ENCODE measurements at regions not wholly inside any gene's neighbourhood (a gene's known extent, or its start where the extent isn't known, plus 50 kb on each side); places are given as distances from the start of the nearest gene placed in this dataset.

DNA sequence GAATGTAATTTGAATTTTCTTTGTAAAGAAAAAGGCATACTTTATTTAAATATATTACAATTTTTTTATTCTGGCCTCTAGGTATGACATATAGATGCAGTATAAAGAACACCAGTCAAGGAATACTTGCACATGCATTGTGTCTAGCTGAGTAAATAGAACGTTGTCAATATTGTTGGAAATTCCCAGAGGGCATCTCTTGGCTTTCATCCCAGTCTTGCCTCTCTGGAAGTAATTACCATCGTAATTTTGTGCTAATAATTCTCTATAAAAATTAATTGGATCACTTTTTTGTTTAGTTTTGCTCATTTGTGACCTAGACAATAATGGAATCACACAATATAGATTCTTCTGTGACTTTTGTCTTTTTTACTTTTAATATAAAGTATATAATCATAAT is 1052.3 kb upstream of the CELF2 start:
- TF ChIP-seq POLR2A (IDR thresholded peaks at IDR 0.05; ENCODE audit: low read depth, low read length): no peak
- TF ChIP-seq TAF1 (IDR thresholded peaks at IDR 0.05; ENCODE audit: borderline replicate concordance, low read depth, low read length): no peak
- TF ChIP-seq POLR2AphosphoS5 (IDR thresholded peaks at IDR 0.05; ENCODE audit: low read depth, low read length): no peak
- FAIRE-seq (no peak), DNase-seq (ENCODE audit: insufficient read length) (no peak)

DNA sequence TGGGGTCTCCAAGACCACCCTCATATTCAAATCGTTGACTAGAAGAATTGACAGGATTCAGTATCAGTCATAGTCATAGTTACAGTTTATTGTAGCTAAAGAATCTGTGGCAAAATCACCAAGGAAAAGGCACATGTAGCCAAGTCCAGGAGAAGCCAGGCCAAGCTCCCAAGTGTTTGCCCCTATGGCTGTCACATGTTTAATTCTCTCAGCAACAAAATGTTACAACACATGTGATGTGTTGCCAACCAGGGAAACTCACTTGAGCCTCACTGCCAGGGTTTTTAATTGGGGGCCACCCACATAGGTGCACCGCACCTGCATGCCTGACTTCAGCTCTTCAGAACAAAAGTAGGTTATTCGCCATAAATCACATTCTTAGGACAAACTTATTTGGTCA is 1030.9 kb upstream of the CELF2 start:
- TF ChIP-seq POLR2A (IDR thresholded peaks at IDR 0.05; ENCODE audit: low read depth, low read length): no peak
- no peak for TF ChIP-seq TAF1 (IDR thresholded peaks at IDR 0.05; ENCODE audit: borderline replicate concordance, low read depth, low read length)
- TF ChIP-seq POLR2AphosphoS5 (IDR thresholded peaks at IDR 0.05; ENCODE audit: low read depth, low read length): no peak
- DNase-seq (ENCODE audit: insufficient read length): no peak
- FAIRE-seq: no peak

DNA sequence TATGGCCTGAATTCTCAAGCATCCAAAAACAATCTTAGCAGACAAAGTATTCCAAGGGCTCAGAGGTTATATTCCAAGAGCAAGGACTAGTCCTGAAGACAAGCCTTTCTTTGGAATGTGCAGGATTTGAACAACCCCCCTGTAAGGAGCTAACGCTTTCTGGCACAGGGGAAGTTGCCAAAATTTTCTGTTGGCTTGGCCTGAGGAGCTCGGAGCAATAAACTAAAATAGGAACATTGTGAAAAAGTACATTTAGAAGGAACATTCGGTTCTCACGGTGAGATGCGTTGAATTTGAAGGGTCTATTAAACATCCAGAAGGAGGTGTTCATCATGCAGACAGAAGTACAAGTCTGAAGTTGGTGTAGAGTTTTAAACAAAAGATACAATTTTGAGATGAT is 1030.5 kb upstream of the CELF2 start:
- no peak for DNase-seq (ENCODE audit: insufficient read length)
- no peak for FAIRE-seq
- TF ChIP-seq POLR2A (IDR thresholded peaks at IDR 0.05; ENCODE audit: low read depth, low read length): no peak
- no peak for TF ChIP-seq TAF1 (IDR thresholded peaks at IDR 0.05; ENCODE audit: borderline replicate concordance, low read depth, low read length)
- no peak for TF ChIP-seq POLR2AphosphoS5 (IDR thresholded peaks at IDR 0.05; ENCODE audit: low read depth, low read length)

DNA sequence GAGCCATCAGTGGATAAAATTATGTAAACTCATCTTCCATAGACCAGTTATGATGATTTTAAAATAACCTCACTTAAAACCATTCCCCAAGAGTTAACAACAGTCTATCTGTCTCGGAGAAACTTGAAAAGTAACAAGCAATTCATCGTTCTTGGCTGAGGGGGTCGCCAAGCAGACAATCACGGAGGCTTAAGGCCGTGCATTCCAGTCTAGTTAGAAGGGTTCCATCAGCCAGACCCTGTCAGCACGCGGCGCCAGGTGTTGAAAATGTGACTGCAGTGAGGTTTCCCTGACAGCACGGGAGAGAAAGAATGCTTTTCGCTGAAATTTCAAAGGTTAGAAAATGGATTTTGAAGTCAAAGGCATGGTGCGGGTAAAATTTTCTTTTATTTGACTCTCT is 1025.0 kb upstream of the CELF2 start:
- DNase-seq (ENCODE audit: insufficient read length): no peak

DNA sequence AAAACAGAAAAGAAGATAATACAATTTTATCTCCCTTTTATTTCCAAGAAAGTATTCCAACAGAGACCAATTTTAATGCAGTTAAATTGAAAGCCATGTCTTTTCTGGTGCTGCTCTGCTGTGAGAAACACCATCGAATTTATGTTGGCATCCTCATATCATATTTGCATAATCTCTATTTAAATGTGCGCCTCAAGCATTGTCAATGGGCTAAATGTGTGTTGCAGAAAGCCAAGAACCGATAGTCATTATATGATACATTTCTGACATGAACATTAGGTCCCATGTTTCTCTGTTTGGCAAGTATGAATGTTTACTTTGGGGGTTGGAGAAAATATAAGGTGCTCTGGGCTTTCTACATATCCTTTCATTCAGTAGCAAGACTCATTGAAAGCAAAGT is 1023.5 kb upstream of the CELF2 start:
- FAIRE-seq (no peak), DNase-seq (ENCODE audit: insufficient read length) (no peak)
- TF ChIP-seq TAF1 (IDR thresholded peaks at IDR 0.05; ENCODE audit: borderline replicate concordance, low read depth, low read length) (no peak), POLR2AphosphoS5 (IDR thresholded peaks at IDR 0.05; ENCODE audit: low read depth, low read length) (no peak), POLR2A (IDR thresholded peaks at IDR 0.05; ENCODE audit: low read depth, low read length) (no peak)

More for the DNA sequence above, 1025.0 kb upstream of the CELF2 start:
- no peak for FAIRE-seq
- no peak for TF ChIP-seq POLR2AphosphoS5 (IDR thresholded peaks at IDR 0.05; ENCODE audit: low read depth, low read length)
- no peak for TF ChIP-seq POLR2A (IDR thresholded peaks at IDR 0.05; ENCODE audit: low read depth, low read length)
- no peak for TF ChIP-seq TAF1 (IDR thresholded peaks at IDR 0.05; ENCODE audit: borderline replicate concordance, low read depth, low read length)

DNA sequence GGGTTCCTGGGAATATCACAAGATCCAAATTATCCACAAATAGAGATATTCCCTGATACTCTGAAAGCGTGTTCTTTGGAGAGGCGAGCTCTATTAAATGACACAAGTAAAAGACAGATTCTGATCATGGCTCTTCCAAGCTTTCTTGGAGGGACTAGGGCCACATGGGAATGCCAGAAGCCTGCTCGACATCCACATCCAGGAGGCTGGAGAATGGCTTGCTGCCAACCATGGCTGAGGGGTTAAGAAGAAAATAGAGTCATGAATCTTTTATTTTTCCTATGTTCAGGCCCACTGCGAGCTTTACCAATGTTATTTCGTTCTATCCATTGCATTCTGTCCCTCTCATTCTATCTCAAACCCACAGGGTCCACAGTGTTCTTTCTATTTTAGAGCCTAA is 1018.0 kb upstream of the CELF2 start:
- DNase-seq (ENCODE audit: insufficient read length) (no peak), FAIRE-seq (no peak)
- no peak for TF ChIP-seq POLR2AphosphoS5 (IDR thresholded peaks at IDR 0.05; ENCODE audit: low read depth, low read length)
- no peak for TF ChIP-seq TAF1 (IDR thresholded peaks at IDR 0.05; ENCODE audit: borderline replicate concordance, low read depth, low read length)
- no peak for TF ChIP-seq POLR2A (IDR thresholded peaks at IDR 0.05; ENCODE audit: low read depth, low read length)

DNA sequence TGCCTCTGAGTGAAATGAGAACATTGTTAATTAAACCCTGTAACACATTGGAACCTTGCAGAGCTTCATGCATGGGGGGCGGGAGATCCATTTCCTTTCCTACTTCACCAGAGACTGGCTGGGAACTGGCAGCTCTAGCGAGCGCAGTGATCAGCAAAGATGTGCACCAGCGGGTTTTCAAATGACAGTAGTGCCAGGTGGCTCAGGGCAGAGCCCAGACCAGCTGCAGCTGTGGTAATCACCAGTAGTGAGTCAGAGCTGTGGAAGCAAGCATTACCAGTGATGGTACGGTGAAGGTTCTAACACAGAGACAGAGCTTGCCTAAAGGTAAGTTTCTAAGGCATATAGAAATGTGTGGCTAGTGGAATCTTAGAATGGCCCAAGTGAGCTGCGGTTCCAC is 1009.7 kb upstream of the CELF2 start:
- no peak for FAIRE-seq
- DNase-seq (ENCODE audit: insufficient read length): no peak
- TF ChIP-seq POLR2A (IDR thresholded peaks at IDR 0.05; ENCODE audit: low read depth, low read length): no peak
- TF ChIP-seq POLR2AphosphoS5 (IDR thresholded peaks at IDR 0.05; ENCODE audit: low read depth, low read length): no peak
- no peak for TF ChIP-seq TAF1 (IDR thresholded peaks at IDR 0.05; ENCODE audit: borderline replicate concordance, low read depth, low read length)

DNA sequence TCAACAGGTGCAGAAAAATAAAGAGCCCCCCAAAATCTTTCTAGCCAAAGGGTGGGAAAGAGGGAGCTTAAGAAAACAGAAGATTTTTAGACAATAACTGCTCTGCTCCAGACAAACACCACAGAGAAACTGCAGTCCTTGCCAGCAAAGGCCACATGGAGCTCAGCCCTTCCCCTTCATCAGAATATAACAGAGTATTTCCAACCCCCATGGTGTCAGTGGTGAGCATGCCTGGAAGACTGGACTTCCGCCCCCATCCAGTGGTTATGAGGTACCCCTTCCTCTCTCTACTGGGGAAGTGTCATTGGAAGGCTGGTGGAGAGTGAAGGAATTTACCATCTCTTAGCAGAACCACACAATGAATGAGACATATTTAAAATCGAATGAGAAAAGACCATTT is 1007.3 kb upstream of the CELF2 start:
- no peak for FAIRE-seq
- no peak for TF ChIP-seq TAF1 (IDR thresholded peaks at IDR 0.05; ENCODE audit: borderline replicate concordance, low read depth, low read length)
- no peak for TF ChIP-seq POLR2A (IDR thresholded peaks at IDR 0.05; ENCODE audit: low read depth, low read length)
- no peak for TF ChIP-seq POLR2AphosphoS5 (IDR thresholded peaks at IDR 0.05; ENCODE audit: low read depth, low read length)

DNA sequence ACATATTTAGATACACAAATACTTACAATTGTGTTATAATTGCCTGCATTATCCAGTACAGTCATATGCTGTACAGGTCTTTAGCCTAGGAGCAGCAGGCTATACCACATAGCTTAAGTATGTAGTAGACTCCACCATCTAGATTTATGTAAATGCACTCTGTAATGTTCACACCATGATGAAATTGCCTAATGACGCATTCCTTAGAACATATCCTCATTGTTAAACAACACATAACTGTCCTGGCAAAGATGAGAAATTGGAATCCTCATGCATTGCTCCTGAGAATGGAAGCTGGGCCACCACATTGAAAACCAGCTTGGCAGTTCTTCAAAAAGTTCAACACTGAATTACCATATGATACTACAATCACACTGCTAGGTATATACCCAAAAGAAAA is 1002.8 kb upstream of the CELF2 start:
- DNase-seq (ENCODE audit: insufficient read length) (no peak), FAIRE-seq (no peak)
- no peak for TF ChIP-seq TAF1 (IDR thresholded peaks at IDR 0.05; ENCODE audit: borderline replicate concordance, low read depth, low read length)
- no peak for TF ChIP-seq POLR2A (IDR thresholded peaks at IDR 0.05; ENCODE audit: low read depth, low read length)

More for the DNA sequence above, 1007.3 kb upstream of the CELF2 start:
- DNase-seq (ENCODE audit: insufficient read length): no peak

DNA sequence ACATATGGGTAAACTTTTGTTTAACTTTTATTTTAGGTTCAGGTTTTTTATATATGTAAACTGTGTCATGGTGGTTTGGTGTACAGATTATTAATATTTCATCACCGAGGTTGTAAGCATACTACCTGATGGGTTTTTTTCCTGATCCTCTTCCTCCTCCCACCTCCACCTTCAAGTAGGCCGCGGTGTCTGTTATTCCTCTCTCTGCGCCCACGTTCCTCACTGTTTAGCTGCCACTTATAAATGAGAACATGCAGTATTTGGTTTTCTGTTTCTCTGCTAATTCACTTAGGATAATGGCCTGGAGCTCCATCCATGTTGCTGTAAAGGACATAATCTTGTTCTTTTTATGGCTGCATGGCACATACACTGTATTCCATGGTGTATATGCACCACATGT is 1000.0 kb upstream of the CELF2 start:
- no peak for TF ChIP-seq TAF1 (IDR thresholded peaks at IDR 0.05; ENCODE audit: borderline replicate concordance, low read depth, low read length)
- TF ChIP-seq POLR2A (IDR thresholded peaks at IDR 0.05; ENCODE audit: low read depth, low read length): no peak
- TF ChIP-seq POLR2AphosphoS5 (IDR thresholded peaks at IDR 0.05; ENCODE audit: low read depth, low read length): no peak
- DNase-seq (ENCODE audit: insufficient read length) (no peak), FAIRE-seq (no peak)

DNA sequence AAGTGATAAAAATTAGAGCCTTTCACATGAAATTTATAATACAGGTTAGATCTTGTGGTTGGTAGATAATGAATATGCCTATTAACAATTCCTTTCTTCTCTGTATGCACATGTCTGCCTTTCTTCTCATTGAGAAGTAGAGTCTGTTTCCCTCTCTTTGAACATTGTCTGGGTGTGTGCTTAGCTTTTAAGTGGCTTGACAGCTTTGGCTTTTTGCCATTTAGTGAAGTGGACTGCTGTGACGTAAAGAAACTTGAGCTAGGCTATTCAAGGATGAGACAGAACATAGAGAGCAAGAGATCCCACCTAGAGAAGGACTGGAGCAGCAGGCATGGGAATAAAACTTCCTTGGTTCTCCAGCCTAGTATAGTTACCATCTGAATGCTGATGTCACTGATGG is 996.7 kb upstream of the CELF2 start:
- DNase-seq (ENCODE audit: insufficient read length) (no peak), FAIRE-seq (no peak)
- TF ChIP-seq POLR2A (IDR thresholded peaks at IDR 0.05; ENCODE audit: low read depth, low read length) (no peak), TAF1 (IDR thresholded peaks at IDR 0.05; ENCODE audit: borderline replicate concordance, low read depth, low read length) (no peak), POLR2AphosphoS5 (IDR thresholded peaks at IDR 0.05; ENCODE audit: low read depth, low read length) (no peak)

DNA sequence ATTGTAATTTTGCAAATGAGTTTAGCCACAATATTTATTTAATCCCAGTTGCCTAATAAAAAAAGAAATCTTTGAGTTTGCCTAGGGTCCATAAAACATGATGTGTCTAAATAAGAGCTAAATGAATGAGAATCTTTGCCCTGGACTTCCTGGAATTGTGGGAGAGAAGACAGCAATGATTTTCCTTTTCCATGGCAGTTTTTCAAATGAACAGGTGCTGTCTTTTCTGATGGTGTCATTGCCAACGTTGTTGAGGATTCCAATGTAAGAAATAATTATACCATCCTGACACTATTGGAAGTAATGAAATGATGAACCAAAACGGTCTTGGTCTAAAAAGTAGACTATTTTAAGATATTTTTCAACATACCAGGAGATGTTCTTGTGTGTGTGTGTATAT is 984.7 kb upstream of the CELF2 start:
- FAIRE-seq: no peak
- no peak for TF ChIP-seq TAF1 (IDR thresholded peaks at IDR 0.05; ENCODE audit: borderline replicate concordance, low read depth, low read length)
- TF ChIP-seq POLR2A (IDR thresholded peaks at IDR 0.05; ENCODE audit: low read depth, low read length): no peak
- no peak for TF ChIP-seq POLR2AphosphoS5 (IDR thresholded peaks at IDR 0.05; ENCODE audit: low read depth, low read length)
- no peak for DNase-seq (ENCODE audit: insufficient read length)

DNA sequence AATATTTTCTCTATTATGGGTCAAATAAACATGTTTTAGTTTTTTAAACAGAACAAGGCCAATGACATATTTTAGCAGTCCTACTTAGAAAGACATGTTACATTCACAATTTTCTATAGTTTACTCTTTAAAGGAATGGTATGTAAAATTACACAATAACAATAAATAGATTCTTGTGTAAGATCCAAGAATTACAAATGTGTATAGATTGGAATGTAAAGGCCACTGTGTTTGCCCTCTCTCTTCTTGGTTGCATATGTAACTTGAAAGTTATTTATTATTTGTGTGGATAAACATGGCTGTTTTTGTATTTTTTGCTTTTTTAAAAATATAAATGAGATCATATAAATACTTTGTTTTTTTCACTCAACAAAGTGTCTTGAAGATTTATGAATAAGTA is 979.3 kb upstream of the CELF2 start:
- no peak for FAIRE-seq
- no peak for DNase-seq (ENCODE audit: insufficient read length)
- no peak for TF ChIP-seq TAF1 (IDR thresholded peaks at IDR 0.05; ENCODE audit: borderline replicate concordance, low read depth, low read length)
- TF ChIP-seq POLR2AphosphoS5 (IDR thresholded peaks at IDR 0.05; ENCODE audit: low read depth, low read length): no peak
- TF ChIP-seq POLR2A (IDR thresholded peaks at IDR 0.05; ENCODE audit: low read depth, low read length): no peak
